ENCODE measurements at regions not wholly inside any gene's neighbourhood (a gene's known extent, or its start where the extent isn't known, plus 50 kb on each side); places are given as distances from the start of the nearest gene placed in this dataset.

DNA sequence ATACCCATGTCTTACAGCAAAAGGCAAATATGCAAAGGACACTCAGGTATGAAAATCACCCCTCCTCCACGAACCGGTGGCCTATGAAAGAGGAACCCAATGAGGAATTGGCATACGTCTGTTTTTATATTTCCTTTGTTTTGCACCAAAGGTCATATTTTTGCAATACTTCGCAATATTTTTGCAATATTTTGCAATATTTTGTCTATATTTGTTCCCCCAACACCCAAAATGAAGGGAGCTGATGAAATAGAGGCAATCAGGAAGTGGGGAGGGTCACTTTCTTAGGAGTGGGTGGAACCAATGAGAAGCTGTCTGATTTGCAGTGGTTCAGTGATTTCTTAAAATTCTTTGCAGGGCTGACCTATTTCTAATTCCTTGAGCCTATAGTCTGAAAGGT, 296.8 kb upstream of the TSHZ2 start:
- TF ChIP-seq, protein P1, sequence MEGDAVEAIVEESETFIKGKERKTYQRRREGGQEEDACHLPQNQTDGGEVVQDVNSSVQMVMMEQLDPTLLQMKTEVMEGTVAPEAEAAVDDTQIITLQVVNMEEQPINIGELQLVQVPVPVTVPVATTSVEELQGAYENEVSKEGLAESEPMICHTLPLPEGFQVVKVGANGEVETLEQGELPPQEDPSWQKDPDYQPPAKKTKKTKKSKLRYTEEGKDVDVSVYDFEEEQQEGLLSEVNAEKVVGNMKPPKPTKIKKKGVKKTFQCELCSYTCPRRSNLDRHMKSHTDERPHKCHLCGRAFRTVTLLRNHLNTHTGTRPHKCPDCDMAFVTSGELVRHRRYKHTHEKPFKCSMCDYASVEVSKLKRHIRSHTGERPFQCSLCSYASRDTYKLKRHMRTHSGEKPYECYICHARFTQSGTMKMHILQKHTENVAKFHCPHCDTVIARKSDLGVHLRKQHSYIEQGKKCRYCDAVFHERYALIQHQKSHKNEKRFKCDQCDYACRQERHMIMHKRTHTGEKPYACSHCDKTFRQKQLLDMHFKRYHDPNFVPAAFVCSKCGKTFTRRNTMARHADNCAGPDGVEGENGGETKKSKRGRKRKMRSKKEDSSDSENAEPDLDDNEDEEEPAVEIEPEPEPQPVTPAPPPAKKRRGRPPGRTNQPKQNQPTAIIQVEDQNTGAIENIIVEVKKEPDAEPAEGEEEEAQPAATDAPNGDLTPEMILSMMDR (IDR thresholded peaks at IDR 0.05): no peak
- TF ChIP-seq EP300 (IDR thresholded peaks at IDR 0.05): no peak

Data from tibial nerve (tissue), 4 donors.